H1 (cell line): ENCODE measurements at regions not wholly inside any gene's neighbourhood (a gene's known extent, or its start where the extent isn't known, plus 50 kb on each side); places are given as distances from the start of the nearest gene placed in this dataset.

Experiments used
- CTCF ChIA-PET: fragments of 300-600 bp; sonication (Branson Sonifier 250); formaldehyde crosslinking; loops from one replicate; lab custom pipeline; 2021; ENCODE audit not compliant: partially characterized antibody; lab: Charles Lee
- POLR2A ChIA-PET: fragments of 300-600 bp; sonication (Branson Sonifier 250); formaldehyde crosslinking; loops from one replicate; lab custom pipeline; 2021; ENCODE audit warnings: inconsistent platforms; ENCODE audit not compliant: partially characterized antibody; lab: Charles Lee
- DNase-seq, 2 experiments: peaks; one replicate each; pipeline versions ENCODE4 v3.0.0 to v3.0.0-alpha.2; 2010 to 2022; ENCODE audit warnings: low spot score in 2 of 2, low read depth in 1 of 2, mixed read lengths in 1 of 2
- FAIRE-seq: peaks from 2 replicates; lab custom pipeline; 2011; peaks lifted over from hg19 to GRCh38; lab: Jason Lieb, UNC
- H2AFZ ChIP-seq: 2 replicates; pipeline ENCODE4 v1.8.1; 2012; ENCODE audit warnings: low read length, inconsistent platforms
- H2AK5ac ChIP-seq: 2 replicates; pipeline ENCODE4 v1.6.1; 2013; ENCODE audit warnings: low read depth, low read length
- H2BK120ac ChIP-seq: replicated peaks from 2 replicates; pipeline ENCODE3; 2013; ENCODE audit warnings: low read depth, low read length, inconsistent platforms
- H2BK12ac ChIP-seq: 2 replicates; pipeline ENCODE4 v1.6.1; 2013; ENCODE audit warnings: low read depth, low read length
- H2BK15ac ChIP-seq: 2 replicates; pipeline ENCODE4 v1.6.1; 2013; ENCODE audit warnings: low read length
- H2BK20ac ChIP-seq: 2 replicates; pipeline ENCODE4 v1.6.1; 2013; ENCODE audit warnings: low read length
- H2BK5ac ChIP-seq: 2 replicates; pipeline ENCODE4 v1.6.1; 2013; ENCODE audit warnings: low read depth, low read length
- H3K14ac ChIP-seq: 2 replicates; pipeline ENCODE4 v1.6.1; 2013; ENCODE audit warnings: inconsistent platforms; ENCODE audit not compliant: insufficient read length
- H3K18ac ChIP-seq: 2 replicates; pipeline ENCODE4 v1.6.1; 2013; ENCODE audit warnings: low read length; ENCODE audit errors: extremely low read depth
- H3K23ac ChIP-seq: 2 replicates; pipeline ENCODE4 v1.6.1; 2013; ENCODE audit warnings: inconsistent platforms; ENCODE audit not compliant: insufficient read length
- H3K23me2 ChIP-seq: 2 replicates; pipeline ENCODE4 v1.6.1; 2013; ENCODE audit warnings: low read depth, low read length
- H3K27ac ChIP-seq: 2 replicates; pipeline ENCODE4 v1.6.1; 2011; ENCODE audit warnings: low read depth, low read length, inconsistent platforms
- H3K27me3 ChIP-seq, 4 experiments: replicated peaks in 1 of 4; 1 replicate in 1 of 4; 2 replicates in 3 of 4; pipeline versions ENCODE4 v1.6.1 to v1.8.1; 2011 to 2013; ENCODE audit warnings: low read length in 3 of 4, mild to moderate bottlenecking in 3 of 4, inconsistent platforms in 2 of 4, mixed read lengths in 2 of 4, moderate library complexity in 1 of 4; ENCODE audit not compliant: control insufficient read depth in 3 of 4, insufficient read depth in 3 of 4; ENCODE audit errors: extremely low read depth in 1 of 4
- H3K36me3 ChIP-seq, 4 experiments: 2 replicates each; pipeline versions ENCODE4 v1.6.1 to v1.8.1; 2011 to 2013; ENCODE audit warnings: mild to moderate bottlenecking in 4 of 4, low read length in 3 of 4, moderate library complexity in 2 of 4, control low read depth in 1 of 4, inconsistent platforms in 1 of 4; ENCODE audit not compliant: insufficient read depth in 4 of 4, control insufficient read depth in 2 of 4
- H3K4ac ChIP-seq: replicated peaks from 2 replicates; pipeline ENCODE3; 2013; ENCODE audit warnings: low read length, low read depth, mixed read lengths, inconsistent platforms; ENCODE audit not compliant: insufficient read length
- H3K4me1 ChIP-seq, 4 experiments: replicated peaks in 1 of 4; 1 replicate in 1 of 4; 2 replicates in 3 of 4; pipeline versions ENCODE4 v1.6.1 to v1.8.1; 2011 to 2013; ENCODE audit warnings: low read length in 3 of 4, inconsistent platforms in 2 of 4, mixed read lengths in 1 of 4; ENCODE audit not compliant: insufficient read depth in 4 of 4, control insufficient read depth in 3 of 4
- H3K4me2 ChIP-seq, 2 experiments: 2 replicates each; pipeline versions ENCODE4 v1.6.1 to v1.8.1; 2011 to 2013; ENCODE audit warnings: low read depth in 2 of 2, low read length in 2 of 2, control low read depth in 1 of 2, inconsistent platforms in 1 of 2, mild to moderate bottlenecking in 1 of 2; ENCODE audit not compliant: insufficient read depth in 1 of 2
- H3K4me3 ChIP-seq, 4 experiments: fragments of 200-600, 300-600 bp in 1 of 4; sonication (generic), shearing (Covaris generic), sonication (Bioruptor Twin) in 1 of 4; 2 replicates each; pipeline versions ENCODE4 v1.5.1 to v1.8.1; 2011 to 2016; ENCODE audit warnings: low read length in 4 of 4, low read depth in 3 of 4, control low read depth in 2 of 4, inconsistent platforms in 2 of 4, mild to moderate bottlenecking in 2 of 4, mixed read lengths in 1 of 4, moderate library complexity in 1 of 4; ENCODE audit not compliant: insufficient read depth in 2 of 4; ENCODE audit errors: extremely low read depth in 1 of 4
- H3K56ac ChIP-seq: replicated peaks from 2 replicates; pipeline ENCODE3; 2013; ENCODE audit warnings: low read depth, mild to moderate bottlenecking, mixed read lengths, low read length, inconsistent platforms; ENCODE audit not compliant: insufficient read length
- H3K79me1 ChIP-seq: 2 replicates; pipeline ENCODE4 v1.6.1; 2013; ENCODE audit warnings: low read depth, low read length, control low read depth
- H3K79me2 ChIP-seq, 2 experiments: 2 replicates each; pipeline versions ENCODE4 v1.6.1 to v1.8.1; 2012 to 2013; ENCODE audit warnings: low read length in 2 of 2, mild to moderate bottlenecking in 2 of 2, inconsistent platforms in 1 of 2; ENCODE audit not compliant: insufficient read depth in 2 of 2, control insufficient read depth in 1 of 2
- H3K9ac ChIP-seq, 4 experiments: replicated peaks in 1 of 4; 1 replicate in 1 of 4; 2 replicates in 3 of 4; pipeline versions ENCODE4 v1.6.1 to v1.8.1; 2011 to 2013; ENCODE audit warnings: low read depth in 3 of 4, low read length in 3 of 4, control low read depth in 2 of 4, mild to moderate bottlenecking in 2 of 4, moderate library complexity in 2 of 4, inconsistent platforms in 1 of 4; ENCODE audit errors: extremely low read depth in 1 of 4
- H3K9me3 ChIP-seq, 2 experiments: 2 replicates each; pipeline versions ENCODE4 v1.6.1 to v1.8.1; 2012 to 2013; ENCODE audit warnings: mild to moderate bottlenecking in 2 of 2, moderate library complexity in 2 of 2, control low read depth in 1 of 2, inconsistent platforms in 1 of 2, low read depth in 1 of 2, low read length in 1 of 2, mixed read lengths in 1 of 2; ENCODE audit not compliant: insufficient read depth in 2 of 2
- H4K20me1 ChIP-seq, 2 experiments: replicated peaks in 1 of 2; 2 replicates each; pipeline versions ENCODE3 to v1.8.1; 2011 to 2013; ENCODE audit warnings: inconsistent platforms in 2 of 2, low read length in 2 of 2, mild to moderate bottlenecking in 1 of 2; ENCODE audit not compliant: insufficient read depth in 2 of 2, control insufficient read depth in 1 of 2
- H4K5ac ChIP-seq: 2 replicates; pipeline ENCODE4 v1.6.1; 2013; ENCODE audit warnings: low read length, low read depth, mixed read lengths, inconsistent platforms; ENCODE audit not compliant: insufficient read length
- H4K8ac ChIP-seq: 2 replicates; pipeline ENCODE4 v1.8.0; 2013; ENCODE audit warnings: mild to moderate bottlenecking, moderate library complexity, low read length, inconsistent platforms; ENCODE audit not compliant: insufficient read depth; ENCODE audit errors: extremely low read depth
- H4K91ac ChIP-seq: replicated peaks from 2 replicates; pipeline ENCODE3; 2013; ENCODE audit warnings: low read length, mixed read lengths, inconsistent platforms; ENCODE audit not compliant: insufficient read length
- BCL11A ChIP-seq, 2 experiments: IDR thresholded peaks; one replicate each; pipeline ENCODE4 v1.6.1; 2011; ENCODE audit warnings: low read depth in 2 of 2, low read length in 2 of 2, mild to moderate bottlenecking in 2 of 2
- CTBP2 ChIP-seq: IDR thresholded peaks from 2 replicates; pipeline ENCODE4 v1.7.0; 2011; ENCODE audit warnings: borderline replicate concordance, mild to moderate bottlenecking, moderate library complexity, mixed read lengths, low read length; ENCODE audit not compliant: insufficient read depth, insufficient read length
- EP300 ChIP-seq, 2 experiments: IDR thresholded peaks; 1 replicate in 1 of 2; 2 replicates in 1 of 2; pipeline ENCODE4 v1.6.1; 2011 to 2012; ENCODE audit warnings: low read depth in 2 of 2, low read length in 2 of 2, mild to moderate bottlenecking in 2 of 2, borderline replicate concordance in 1 of 2, inconsistent platforms in 1 of 2, moderate library complexity in 1 of 2
- MAFK ChIP-seq: IDR thresholded peaks from 2 replicates; pipeline ENCODE4 v1.6.1; 2012; ENCODE audit warnings: low read depth, mild to moderate bottlenecking, improper control_type of control experiment, low read length
- NANOG ChIP-seq: IDR thresholded peaks from 2 replicates; pipeline ENCODE4 v1.6.1; 2011; ENCODE audit warnings: low read length, low read depth, mild to moderate bottlenecking, inconsistent platforms; ENCODE audit not compliant: insufficient read depth, poor library complexity, severe bottlenecking
- NRF1 ChIP-seq: IDR thresholded peaks from 2 replicates; pipeline ENCODE4 v1.6.1; 2011; ENCODE audit warnings: mild to moderate bottlenecking, low read depth, low read length, improper control_type of control experiment
- PHF8 ChIP-seq: fragments of 200-600 bp; sonication (generic); conservative IDR thresholded peaks from 2 replicates; pipeline ENCODE4 v1.7.1; 2012; ENCODE audit warnings: low read depth, mild to moderate bottlenecking, inconsistent platforms, low read length, moderate library complexity
- SP4 ChIP-seq: IDR thresholded peaks from 2 replicates; pipeline ENCODE4 v1.6.1; 2012; ENCODE audit warnings: low read length, inconsistent platforms
- SRF ChIP-seq: IDR thresholded peaks from 2 replicates; pipeline ENCODE4 v1.6.1; 2011; ENCODE audit warnings: mild to moderate bottlenecking, low read depth, low read length, moderate library complexity
- SUZ12 ChIP-seq: fragments of 200-600 bp; sonication (generic); IDR thresholded peaks from 2 replicates; pipeline ENCODE4 v1.6.1; 2012; ENCODE audit warnings: mild to moderate bottlenecking, inconsistent platforms, low read length, moderate library complexity, mixed read lengths
- TEAD4 ChIP-seq: IDR thresholded peaks from 2 replicates; pipeline ENCODE4 v1.6.1; 2012; ENCODE audit warnings: low read depth, low read length, inconsistent platforms, mixed read lengths
- YY1 ChIP-seq: IDR thresholded peaks from 2 replicates; pipeline ENCODE4 v1.6.1; 2011; ENCODE audit warnings: low read depth, mild to moderate bottlenecking, low read length
- ZNF274 ChIP-seq: IDR thresholded peaks from 2 replicates; pipeline ENCODE4 v1.7.0; 2012; ENCODE audit warnings: low read length, borderline replicate concordance; ENCODE audit errors: extremely low read depth
- TF ChIP-seq, protein P1 (sequence below): IDR thresholded peaks from 2 replicates; pipeline ENCODE4 v1.6.1; 2012; ENCODE audit warnings: low read length, inconsistent platforms

DNA sequence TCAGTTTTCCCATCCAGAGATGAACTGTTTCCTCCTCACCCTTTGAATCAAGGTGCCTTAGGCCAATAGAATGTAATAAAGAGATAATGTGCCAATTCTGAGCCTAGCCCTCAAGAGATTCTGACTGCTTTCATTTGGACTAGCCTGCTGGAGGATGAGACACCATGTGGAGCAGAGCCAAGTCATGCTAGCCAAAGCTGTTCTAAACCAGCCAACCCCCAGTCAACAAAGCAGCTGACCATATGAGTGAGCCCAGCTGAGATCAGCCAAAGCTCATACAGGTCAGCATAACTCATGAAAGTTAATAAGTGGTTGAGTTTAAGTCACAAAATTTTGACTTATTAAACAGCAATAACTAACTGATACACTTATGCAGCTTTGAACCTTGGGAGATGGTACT is 66.7 kb upstream of the DBX1 start:
- H3K79me1 ChIP-seq, result no peaks in the 10 kb centered on the region
- H3K9me3 ChIP-seq, result no peaks in the 10 kb centered on the region
- FAIRE-seq (no peak), DNase-seq (no peak)
- H3K36me3 ChIP-seq, result no peaks in the 10 kb centered on the region
- no peak overlapping the region for H4K91ac ChIP-seq
- H3K56ac ChIP-seq, result no peak overlapping the region
- no peak overlapping the region for H2AK5ac ChIP-seq
- H2BK15ac ChIP-seq, result no peak overlapping the region
- H3K4me1 ChIP-seq, result no peaks in the 10 kb centered on the region
- CTCF ChIA-PET, result interaction anchor here (0.7 kb wide), 1 partner anchor 25 kb away, joined by 3 read pairs; no protein-coding TSS in a partner anchor
- H3K23me2 ChIP-seq, result no peaks in the 10 kb centered on the region
- POLR2A ChIA-PET, result no interaction called here
- H4K5ac ChIP-seq, result no peak overlapping the region
- H3K18ac ChIP-seq, result no peak overlapping the region
- no peak overlapping the region for H3K4ac ChIP-seq
- H2BK12ac ChIP-seq, result no peak overlapping the region
- no peaks in the 10 kb centered on the region for H3K79me2 ChIP-seq
- H3K27ac ChIP-seq, result no peak overlapping the region
- H3K27me3 ChIP-seq, result peaks cover 0 to 4% (median 2%) of the 10 kb centered on the region in 4 experiments; a peak in 3 of 7 replicates
- H3K23ac ChIP-seq, result no peak overlapping the region
- no peak overlapping the region for H3K4me2 ChIP-seq
- no peak overlapping the region for H2BK20ac ChIP-seq
- H3K4me3 ChIP-seq, result no peak overlapping the region
- H2BK120ac ChIP-seq, result no peak overlapping the region
- H4K8ac ChIP-seq, result no peak overlapping the region
- no peaks in the 10 kb centered on the region for H4K20me1 ChIP-seq
- no peak overlapping the region for H2AFZ ChIP-seq
- no peak overlapping the region for H2BK5ac ChIP-seq
- H3K14ac ChIP-seq, result no peak overlapping the region
- no peak overlapping the region for H3K9ac ChIP-seq
- no peak for TF ChIP-seq MAFK
- TF ChIP-seq YY1, result no peak
- no peak for TF ChIP-seq TEAD4
- TF ChIP-seq BCL11A (IDR thresholded peaks at IDR 0.05; ENCODE audit: low read depth in 2 of 2, low read length in 2 of 2), result no peak
- no peak for TF ChIP-seq SP4
- no peak for TF ChIP-seq ZNF274
- no peak for TF ChIP-seq SUZ12
- no peak for TF ChIP-seq PHF8
- TF ChIP-seq NANOG, result no peak
- TF ChIP-seq SRF, result no peak
- TF ChIP-seq, protein P1, sequence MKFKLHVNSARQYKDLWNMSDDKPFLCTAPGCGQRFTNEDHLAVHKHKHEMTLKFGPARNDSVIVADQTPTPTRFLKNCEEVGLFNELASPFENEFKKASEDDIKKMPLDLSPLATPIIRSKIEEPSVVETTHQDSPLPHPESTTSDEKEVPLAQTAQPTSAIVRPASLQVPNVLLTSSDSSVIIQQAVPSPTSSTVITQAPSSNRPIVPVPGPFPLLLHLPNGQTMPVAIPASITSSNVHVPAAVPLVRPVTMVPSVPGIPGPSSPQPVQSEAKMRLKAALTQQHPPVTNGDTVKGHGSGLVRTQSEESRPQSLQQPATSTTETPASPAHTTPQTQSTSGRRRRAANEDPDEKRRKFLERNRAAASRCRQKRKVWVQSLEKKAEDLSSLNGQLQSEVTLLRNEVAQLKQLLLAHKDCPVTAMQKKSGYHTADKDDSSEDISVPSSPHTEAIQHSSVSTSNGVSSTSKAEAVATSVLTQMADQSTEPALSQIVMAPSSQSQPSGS, result no peak
- no peak for TF ChIP-seq NRF1
- TF ChIP-seq CTBP2, result no peak
- TF ChIP-seq EP300 (IDR thresholded peaks at IDR 0.05; ENCODE audit: borderline replicate concordance in 1 of 2, low read depth in 2 of 2, low read length in 2 of 2), result no peak
